ENCODE measurements at regions not wholly inside any gene's neighbourhood (a gene's known extent, or its start where the extent isn't known, plus 50 kb on each side); places are given as distances from the start of the nearest gene placed in this dataset.

- no peak for DNase-seq
Measured at GRCh38 chr22:47298017-47298785, 535.8 kb downstream of the TBC1D22A start.

- DNase-seq = no peak
Measured at GRCh38 chr22:47297261-47298016, 535.0 kb downstream of the TBC1D22A start.

- DNase-seq = no peak
Measured at GRCh38 chr22:47296405-47297260, 534.2 kb downstream of the TBC1D22A start.

DNA sequence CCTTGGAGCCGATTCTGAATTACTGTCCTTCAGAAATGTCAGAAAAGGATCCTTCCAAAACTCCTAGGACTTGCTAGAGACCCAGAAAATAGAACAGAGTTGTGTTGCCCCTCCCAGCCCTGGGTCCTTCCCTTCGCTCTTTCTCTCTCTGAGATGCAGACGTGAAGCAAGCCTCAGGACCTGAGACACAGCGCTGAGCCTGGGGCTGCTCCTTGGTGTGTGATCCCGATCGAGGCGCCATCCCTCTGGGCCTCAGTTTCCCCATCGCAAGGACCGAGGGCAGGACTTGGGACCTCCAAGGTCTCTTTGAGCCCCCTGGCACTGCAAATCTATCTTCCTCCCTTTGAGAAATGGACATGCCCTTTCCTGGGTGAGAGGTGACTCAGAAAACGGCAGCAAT lies 533.5 kb downstream of the TBC1D22A start:
- no peak for DNase-seq

GRCh38 chr22:47295226-47295901 lies 532.9 kb downstream of the TBC1D22A start:
- no peak for DNase-seq

GRCh38 chr22:47294576-47294975 lies 532.1 kb downstream of the TBC1D22A start:
- DNase-seq = no peak

GRCh38 chr22:47294222-47294532 lies 531.7 kb downstream of the TBC1D22A start:
- DNase-seq = no peak

DNA sequence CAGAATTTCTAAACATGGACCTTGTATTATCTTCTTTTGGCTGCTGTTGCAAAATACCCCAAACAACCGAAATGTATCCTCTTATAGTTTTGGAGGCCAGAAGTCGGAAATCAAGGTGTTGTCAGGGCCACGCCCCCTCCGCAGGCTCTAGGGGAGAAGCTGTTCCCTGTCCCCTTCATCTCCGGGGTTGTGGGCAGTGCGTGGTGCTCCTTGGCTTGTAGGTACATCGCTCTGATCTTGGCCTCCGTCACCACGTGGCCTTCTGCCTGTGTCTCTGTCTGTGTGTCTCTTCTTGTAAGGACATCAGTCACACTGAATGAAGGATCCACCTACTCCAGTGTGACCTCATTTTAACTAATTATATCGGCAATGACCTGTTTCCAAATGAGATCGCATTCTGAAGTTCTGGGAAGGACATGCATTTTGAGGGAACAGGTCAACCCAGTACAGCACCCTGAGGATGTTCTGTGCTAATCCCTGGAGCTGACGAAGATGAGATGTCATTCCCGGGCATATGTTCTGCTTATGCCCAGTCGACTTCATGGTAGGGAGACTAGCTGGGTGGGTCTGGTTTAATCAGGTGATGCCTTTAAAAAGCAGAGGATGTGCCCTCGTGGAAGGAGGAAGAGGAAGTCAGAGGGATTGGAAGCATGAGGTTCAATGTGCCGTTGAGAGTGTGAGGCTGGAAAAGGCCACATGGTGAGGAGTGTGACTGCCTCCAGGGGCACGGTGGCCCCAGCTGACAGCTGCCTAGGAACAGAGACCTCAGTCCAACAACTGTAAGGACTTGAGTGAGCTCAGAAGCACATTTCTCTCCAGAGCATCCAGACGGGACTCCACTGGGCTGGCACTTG lies 531.1 kb downstream of the TBC1D22A start:
- no peak for DNase-seq

- DNase-seq = no peak
Measured at GRCh38 chr22:47292546-47293320, 530.3 kb downstream of the TBC1D22A start.

DNA sequence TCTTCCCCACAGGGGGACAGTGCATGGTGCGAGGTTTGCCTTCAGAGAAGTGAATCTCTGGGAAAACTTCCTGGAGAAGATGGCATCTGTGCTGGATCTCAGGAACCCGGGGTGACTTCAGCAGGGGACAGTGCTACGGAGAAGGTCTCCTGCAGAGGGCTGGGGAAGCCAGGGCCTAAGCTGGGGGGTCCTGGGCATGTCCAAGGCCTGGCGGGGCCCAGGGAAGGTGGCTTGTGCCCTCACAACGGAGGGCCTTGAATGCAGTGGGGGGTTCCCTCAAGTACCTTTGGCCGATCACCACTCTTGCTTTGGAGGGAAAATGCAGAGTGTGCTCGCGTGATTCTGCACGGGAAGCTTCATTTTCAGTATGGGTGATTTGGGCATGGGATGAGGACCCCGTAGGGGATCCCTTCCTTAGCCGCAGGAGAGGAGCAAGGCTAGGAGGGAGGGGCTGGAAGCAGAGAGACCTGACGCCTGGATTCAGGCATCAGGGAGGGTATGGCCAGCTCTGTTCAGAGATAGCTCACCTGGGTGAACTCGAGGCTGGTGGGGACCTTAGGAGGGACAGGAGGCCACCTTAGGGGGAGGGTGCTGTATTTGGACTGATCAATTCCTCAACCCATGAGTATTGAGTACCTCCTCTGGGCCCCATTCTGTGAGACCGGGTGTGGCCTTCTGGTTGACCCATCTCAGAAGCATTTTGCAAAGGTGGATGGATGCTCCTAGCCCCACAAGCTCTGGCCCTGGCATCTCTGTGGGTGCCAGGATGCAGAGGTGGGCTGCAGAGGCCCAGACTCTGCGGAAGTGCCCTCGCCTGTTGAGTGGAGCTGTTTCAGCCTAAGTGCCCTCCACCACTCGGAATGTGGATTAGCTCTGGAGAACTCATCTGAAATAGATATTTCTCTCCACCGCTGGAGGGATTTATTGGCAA lies 529.4 kb downstream of the TBC1D22A start:
- no peak for DNase-seq

- DNase-seq = no peak
Measured at GRCh38 chr22:47290706-47291430, 528.4 kb downstream of the TBC1D22A start.

DNA sequence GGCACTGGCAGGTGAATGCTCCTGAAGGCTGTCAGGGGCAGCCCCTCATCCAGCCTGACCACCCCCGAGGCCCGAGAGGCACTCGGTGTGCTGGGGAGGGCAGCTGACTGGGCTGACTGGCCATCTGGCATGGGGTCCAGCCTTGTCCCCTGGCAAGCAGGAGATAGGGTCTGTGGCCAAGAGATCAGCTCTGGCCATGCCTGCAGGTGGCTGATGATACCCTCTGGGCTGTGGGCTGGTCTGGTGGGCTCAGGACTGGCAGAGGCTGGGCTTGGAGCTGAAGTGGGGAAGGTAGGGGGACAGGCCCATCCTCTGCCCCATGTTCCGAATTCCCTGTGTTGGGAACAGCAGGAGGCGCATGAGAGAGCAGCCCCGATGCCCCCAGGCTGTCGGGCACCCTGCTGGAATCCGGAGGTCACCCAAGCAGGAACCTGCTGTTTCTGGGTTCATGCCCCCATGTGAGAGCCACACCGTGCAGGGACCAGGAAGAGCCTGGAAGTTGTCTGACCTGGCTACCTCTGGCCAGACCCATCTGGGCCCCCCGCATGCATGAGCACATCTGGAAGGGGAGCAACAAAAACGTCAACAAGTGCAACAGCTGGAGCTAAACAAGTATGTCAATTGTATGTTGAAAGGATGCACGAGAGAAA lies 527.0 kb downstream of the TBC1D22A start:
- DNase-seq = no peak

- DNase-seq = no peak
Measured at GRCh38 chr22:47288680-47289079, 526.2 kb downstream of the TBC1D22A start.

GRCh38 chr22:47287516-47287915 lies 525.1 kb downstream of the TBC1D22A start:
- no peak for DNase-seq

- DNase-seq = no peak
Measured at GRCh38 chr22:47286590-47286989, 524.1 kb downstream of the TBC1D22A start.

- no peak for DNase-seq
Measured at GRCh38 chr22:47285981-47286380, 523.5 kb downstream of the TBC1D22A start.

DNA sequence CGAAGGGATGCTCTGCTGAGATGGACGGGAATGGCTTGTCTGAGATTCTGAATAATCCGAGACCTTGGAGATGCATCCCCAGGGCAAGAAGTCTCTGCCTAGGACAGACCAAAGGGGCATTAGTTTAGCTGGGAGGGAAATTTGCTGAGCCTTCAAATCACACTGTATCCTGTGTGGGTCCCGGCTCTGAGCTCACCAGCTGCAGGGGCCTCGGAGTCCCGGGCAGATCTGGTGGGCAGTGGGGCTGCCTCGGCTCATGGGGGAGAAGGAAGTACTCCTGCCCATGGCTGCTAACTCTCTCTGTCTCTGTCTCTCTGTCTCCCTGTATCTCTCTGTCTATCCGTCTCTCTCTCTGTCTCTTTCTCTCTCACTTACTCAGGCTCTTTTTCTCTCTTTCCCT lies 522.4 kb downstream of the TBC1D22A start:
- DNase-seq = no peak

- no peak for DNase-seq
Measured at GRCh38 chr22:47284360-47284759, 521.9 kb downstream of the TBC1D22A start.
